Panc1 (cell line): ENCODE measurements at regions not wholly inside any gene's neighbourhood (a gene's known extent, or its start where the extent isn't known, plus 50 kb on each side); places are given as distances from the start of the nearest gene placed in this dataset.

Source experiments
- ATAC-seq: fragments of 200-7000 bp; cut with Tn5 transposase; 2 replicates; pipeline ENCODE4 v1.9.1; 2020; ENCODE audit warnings: mild to moderate bottlenecking, moderate library complexity
- BruUV-seq: library from RNA; stranded (reverse); fragments of 400-500 nt; replicated peaks from 2 replicates; lab custom pipeline; 2021; lab: Mats Ljungman, UMichigan
- CTCF ChIA-PET: fragments of 300-600 bp; sonication (Branson Sonifier 250); formaldehyde crosslinking; loops from one replicate; lab custom pipeline; 2022; ENCODE audit warnings: antibody characterized with exemption; lab: Charles Lee
- POLR2A ChIA-PET: fragments of 300-600 bp; sonication (Branson Sonifier 250); formaldehyde crosslinking; loops from one replicate; lab custom pipeline; 2022; ENCODE audit warnings: antibody characterized with exemption; lab: Charles Lee
- DNase-seq: peaks from one replicate; pipeline ENCODE4 v3.0.0-alpha.2; 2010; ENCODE audit warnings: low read depth, low spot score
- H3K27ac ChIP-seq: 2 replicates; pipeline ENCODE4 v1.5.1; 2011; ENCODE audit warnings: mild to moderate bottlenecking, low read length, inconsistent platforms
- H3K27me3 ChIP-seq: fragments of 200-500 bp; sonication (Bioruptor generic); 2 replicates; pipeline ENCODE4 v1.6.0; 2014; ENCODE audit warnings: low read length, inconsistent platforms; ENCODE audit not compliant: control insufficient read depth, insufficient read depth
- H3K36me3 ChIP-seq: fragments of 200-500 bp; sonication (Bioruptor generic); 2 replicates; pipeline ENCODE4 v1.5.1; 2014; ENCODE audit warnings: inconsistent platforms, mild to moderate bottlenecking, low read length, moderate library complexity; ENCODE audit not compliant: control insufficient read depth, insufficient read depth
- H3K4me1 ChIP-seq: 2 replicates; pipeline ENCODE4 v1.5.1; 2011; ENCODE audit warnings: inconsistent platforms, mild to moderate bottlenecking, low read length, moderate library complexity; ENCODE audit not compliant: control insufficient read depth, insufficient read depth
- H3K4me3 ChIP-seq, 2 experiments: 2 replicates each; pipeline ENCODE4 v1.5.1; 2011 to 2012; ENCODE audit warnings: low read depth in 2 of 2, low read length in 2 of 2, mild to moderate bottlenecking in 2 of 2, inconsistent platforms in 1 of 2, moderate library complexity in 1 of 2
- H3K9me3 ChIP-seq: fragments of 200-500 bp; sonication (Bioruptor generic); 2 replicates; pipeline ENCODE4 v1.5.1; 2014; ENCODE audit warnings: low read depth, mild to moderate bottlenecking, inconsistent platforms, low read length, moderate library complexity; ENCODE audit not compliant: control insufficient read depth, insufficient read depth
- CTCF ChIP-seq: fragments of 450-650 bp; IDR thresholded peaks from 2 replicates; pipeline ENCODE4 v1.5.1; 2017; ENCODE audit warnings: mild to moderate bottlenecking
- POLR2AphosphoS5 ChIP-seq: IDR thresholded peaks from 2 replicates; pipeline ENCODE4 v1.6.1; 2012; ENCODE audit warnings: mild to moderate bottlenecking, low read depth, low read length, moderate library complexity
- REST ChIP-seq, 2 experiments: IDR thresholded peaks; 2 replicates each; pipeline ENCODE4 v1.6.1; 2011 to 2012; ENCODE audit warnings: low read depth in 2 of 2, control low read depth in 1 of 2, low read length in 1 of 2, mild to moderate bottlenecking in 1 of 2, moderate library complexity in 1 of 2; ENCODE audit not compliant: insufficient read depth in 1 of 2
- SIN3A ChIP-seq: IDR thresholded peaks from 2 replicates; pipeline ENCODE4 v1.6.1; 2012; ENCODE audit warnings: low read depth, mild to moderate bottlenecking, low read length, moderate library complexity, borderline replicate concordance; ENCODE audit not compliant: insufficient read depth
- TCF7L2 ChIP-seq: IDR thresholded peaks from 2 replicates; pipeline ENCODE4 v1.6.1; 2011; ENCODE audit warnings: mild to moderate bottlenecking, low read depth, low read length, inconsistent platforms
- in situ Hi-C: cut with HindIII; loops from 2 replicates; pipeline ENCODE4 v1.10.0; 2016; ENCODE audit warnings: low sequenced_read_pairs, low pct_unique_long_range_greater_than_20kb
- intact Hi-C: fragments of 100-400 bp; cut with micrococcal nuclease; formaldehyde crosslinking; loops from one replicate; pipeline ENCODE4 v1.10.0; 2022; ENCODE audit not compliant: unreplicated experiment

DNA sequence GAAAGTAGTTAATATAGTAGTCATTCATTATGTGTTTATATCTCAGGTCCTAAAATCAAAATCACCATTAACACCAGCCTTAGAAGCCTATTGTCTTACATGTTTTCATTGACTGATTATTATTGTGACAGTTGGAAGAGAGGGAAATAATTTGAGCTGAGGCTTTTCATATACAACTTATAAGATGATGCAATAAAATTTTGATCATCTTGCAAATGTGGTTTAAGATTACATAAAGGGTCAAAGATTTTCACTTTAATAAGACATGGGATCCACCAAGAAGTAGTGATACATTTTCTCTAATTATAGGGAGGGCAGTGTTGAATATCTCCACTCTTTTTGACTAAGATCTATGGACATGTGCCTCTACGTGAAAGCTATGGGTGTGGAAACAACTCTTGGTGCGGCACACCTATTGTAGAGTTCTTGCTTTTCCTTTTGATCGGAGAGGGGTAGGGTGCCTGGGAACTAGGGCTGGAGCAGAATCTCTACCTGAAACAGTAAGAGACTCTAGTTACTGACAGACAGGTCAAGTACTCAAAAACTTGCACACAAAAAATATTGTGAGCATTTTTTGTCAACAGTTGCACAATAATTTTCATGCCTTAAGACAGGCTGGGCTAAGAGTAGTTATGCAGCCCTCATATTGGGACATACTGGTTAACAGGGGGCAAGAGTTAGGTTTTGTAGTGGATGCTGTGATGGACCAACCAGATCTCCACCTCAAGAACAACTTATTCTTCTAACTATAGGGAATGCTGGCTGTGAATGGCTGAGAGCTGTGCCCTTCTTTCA lies 139.3 kb upstream of the FST start:
- Histone ChIP-seq H3K27me3 (no peaks in the 10 kb centered on the region; the same call in 1 of the 2 replicates), H3K4me3 (no peak overlapping the region), H3K36me3 (no peaks in the 10 kb centered on the region), H3K4me1 (no peaks in the 10 kb centered on the region), H3K9me3 (no peaks in the 10 kb centered on the region), H3K27ac (no peak overlapping the region)
- POLR2A ChIA-PET = interaction anchor here (0.6 kb wide), 1 partner anchor 67 kb away, joined by 4 read pairs; no protein-coding TSS in a partner anchor
- ATAC-seq (no peak), DNase-seq (no peak)
- no TSS peak for BruUV-seq
- in situ Hi-C loops (no loop called here), intact Hi-C loops (no loop called here)
- CTCF ChIA-PET = no interaction called here
- TF ChIP-seq REST (IDR thresholded peaks at IDR 0.05; ENCODE audit: insufficient read depth in 1 of 2, low read depth in 2 of 2, low read length in 1 of 2) = no peak
- no peak for TF ChIP-seq SIN3A
- TF ChIP-seq TCF7L2 = no peak

GRCh38 chr5:53342236-53342635 lies 138.2 kb upstream of the FST start:
- POLR2A ChIA-PET = no interaction called here
- ATAC-seq = no peak
- intact Hi-C loops = no loop called here

More at GRCh38 chr5:53342236-53342635, 138.2 kb upstream of the FST start:
- Histone ChIP-seq H3K27me3 (no peaks in the 10 kb centered on the region; the same call in 1 of the 2 replicates), H3K4me1 (no peaks in the 10 kb centered on the region), H3K9me3 (no peaks in the 10 kb centered on the region), H3K27ac (no peak overlapping the region), H3K36me3 (no peaks in the 10 kb centered on the region), H3K4me3 (no peak overlapping the region)
- no peak for TF ChIP-seq TCF7L2
- TF ChIP-seq POLR2AphosphoS5 = no peak
- TF ChIP-seq REST (IDR thresholded peaks at IDR 0.05; ENCODE audit: insufficient read depth in 1 of 2, low read depth in 2 of 2, low read length in 1 of 2) = no peak
- no peak for TF ChIP-seq CTCF
- no peak for TF ChIP-seq SIN3A
- DNase-seq = no peak
- in situ Hi-C loops = no loop called here
- BruUV-seq = no TSS peak
- CTCF ChIA-PET = no interaction called here
